GM12892 (cell line): ENCODE measurements at regions not wholly inside any gene's neighbourhood (a gene's known extent, or its start where the extent isn't known, plus 50 kb on each side); places are given as distances from the start of the nearest gene placed in this dataset.

ENCODE experiments used
- POLR2A ChIP-seq: IDR thresholded peaks from 2 replicates; pipeline ENCODE4 v1.6.1; 2011; ENCODE audit warnings: low read depth, low read length, control low read depth
- POLR2AphosphoS5 ChIP-seq: IDR thresholded peaks from 2 replicates; pipeline ENCODE4 v1.6.1; 2011; ENCODE audit warnings: low read depth, low read length, control low read depth
- TAF1 ChIP-seq: IDR thresholded peaks from 2 replicates; pipeline ENCODE4 v1.6.1; 2011; ENCODE audit warnings: low read depth, mild to moderate bottlenecking, control low read depth, low read length, borderline replicate concordance

GRCh38 chr20:23286346-23286745 lies 64.2 kb upstream of the NXT1 start:
- TF ChIP-seq POLR2AphosphoS5, result no peak
- no peak for TF ChIP-seq POLR2A
- TF ChIP-seq TAF1, result no peak
